HL-60 (cell line): ENCODE measurements at regions not wholly inside any gene's neighbourhood (a gene's known extent, or its start where the extent isn't known, plus 50 kb on each side); places are given as distances from the start of the nearest gene placed in this dataset.

ENCODE experiments used
- CTCF ChIP-seq: IDR thresholded peaks from one replicate; pipeline ENCODE4 v1.5.1; 2011; ENCODE audit warnings: low read length, control low read depth, inconsistent platforms; ENCODE audit not compliant: insufficient read depth
- GABPA ChIP-seq: IDR thresholded peaks from 2 replicates; pipeline ENCODE4 v1.6.1; 2012; ENCODE audit warnings: low read depth
- REST ChIP-seq: IDR thresholded peaks from 2 replicates; pipeline ENCODE4 v1.6.1; 2012; ENCODE audit warnings: low read depth; ENCODE audit not compliant: insufficient replicate concordance

GRCh38 chr13:104422668-104423067 is 1356.5 kb upstream of the SLC10A2 start:
- TF ChIP-seq GABPA (no peak), REST (no peak), CTCF (no peak)
